HepG2 (cell line): ENCODE measurements at regions not wholly inside any gene's neighbourhood (a gene's known extent, or its start where the extent isn't known, plus 50 kb on each side); places are given as distances from the start of the nearest gene placed in this dataset.
A peak's percentile ranks its signal among the peaks of the same experiment; 100 is the strongest.

Source experiments
- ATAC-seq: fragments of 200-7000 bp; cut with Tn5 transposase; 3 replicates; pipeline ENCODE4 v1.9.1; 2020; ENCODE audit warnings: mild to moderate bottlenecking, moderate library complexity
- BruUV-seq: library from RNA; stranded (reverse); fragments of 400-500 nt; replicated peaks from 2 replicates; lab custom pipeline; 2021; lab: Mats Ljungman, UMichigan
- CTCF ChIA-PET: fragments of 300-600 bp; formaldehyde crosslinking; extraction: SDS; loops from one replicate; lab custom pipeline; 2021; ENCODE audit warnings: low total read pairs, inconsistent platforms, low intra/inter-chr PET ratio; lab: Yijun Ruan, JAX
- POLR2A ChIA-PET: fragments of 350-600 bp; sonication (Branson Sonifier 250); formaldehyde crosslinking; loops from one replicate; lab custom pipeline; 2020; ENCODE audit warnings: antibody characterized with exemption, inconsistent platforms; lab: Yijun Ruan, JAX
- DNase-seq: peaks from one replicate; pipeline ENCODE4 v3.0.0-alpha.2; 2015; ENCODE audit warnings: low spot score
- FAIRE-seq: peaks from 3 replicates; lab custom pipeline; 2011; peaks lifted over from hg19 to GRCh38; lab: Jason Lieb, UNC
- H2AFZ ChIP-seq: one replicate; pipeline ENCODE4 v1.6.1; 2011; ENCODE audit warnings: low read length, inconsistent platforms
- H3K27ac ChIP-seq: fragments of 300-600 bp; 3 replicates; pipeline ENCODE4 v1.8.0; 2011; ENCODE audit warnings: mixed run types, mild to moderate bottlenecking, mixed read lengths, low read length, inconsistent platforms; ENCODE audit not compliant: insufficient read depth; ENCODE audit errors: extremely low read length
- H3K27me3 ChIP-seq, 2 experiments: fragments of 200-600 bp in 1 of 2; 2 replicates in 1 of 2; 3 replicates in 1 of 2; pipeline versions ENCODE4 v1.6.0 to v1.8.0; 2011; ENCODE audit warnings: low read length in 2 of 2, mild to moderate bottlenecking in 2 of 2, moderate library complexity in 2 of 2, inconsistent platforms in 1 of 2; ENCODE audit not compliant: insufficient read depth in 2 of 2, control insufficient read depth in 1 of 2
- H3K36me3 ChIP-seq, 2 experiments: fragments of 200-600 bp in 1 of 2; replicated peaks in 1 of 2; 2 replicates in 1 of 2; 3 replicates in 1 of 2; pipeline versions ENCODE4 v1.5.1 to v1.8.0; 2011; ENCODE audit warnings: low read length in 2 of 2, inconsistent platforms in 1 of 2; ENCODE audit not compliant: insufficient read depth in 2 of 2, control insufficient read depth in 1 of 2
- H3K4me1 ChIP-seq: 2 replicates; pipeline ENCODE4 v1.5.1; 2012; ENCODE audit warnings: low read length, inconsistent platforms; ENCODE audit not compliant: insufficient read depth
- H3K4me2 ChIP-seq: 2 replicates; pipeline ENCODE4 v1.6.0; 2011; ENCODE audit warnings: low read depth, low read length, inconsistent platforms
- H3K4me3 ChIP-seq, 3 experiments: fragments of 200-600 bp in 1 of 3; sonication (generic), shearing (Covaris generic) in 1 of 3; replicated peaks in 1 of 3; 2 replicates each; pipeline ENCODE4 v1.5.1; 2011 to 2016; ENCODE audit warnings: low read length in 3 of 3, inconsistent platforms in 2 of 3, low read depth in 2 of 3, mild to moderate bottlenecking in 2 of 3, control low read depth in 1 of 3, mixed read lengths in 1 of 3; ENCODE audit not compliant: insufficient read depth in 1 of 3
- H3K79me2 ChIP-seq: one replicate; pipeline ENCODE4 v1.6.1; 2011; ENCODE audit warnings: low read length, inconsistent platforms; ENCODE audit not compliant: insufficient read depth
- H3K9ac ChIP-seq: 2 replicates; pipeline ENCODE4 v1.6.0; 2011; ENCODE audit warnings: mild to moderate bottlenecking, low read depth, low read length, inconsistent platforms; ENCODE audit not compliant: insufficient read depth
- H3K9me3 ChIP-seq: 2 replicates; pipeline ENCODE4 v1.5.1; 2012; ENCODE audit warnings: mild to moderate bottlenecking, low read length
- H4K20me1 ChIP-seq: 2 replicates; pipeline ENCODE4 v1.6.0; 2011; ENCODE audit warnings: inconsistent platforms, mild to moderate bottlenecking, low read length, moderate library complexity; ENCODE audit not compliant: insufficient read depth
- FOSL2 ChIP-seq: sonication (generic); formaldehyde crosslinking; IDR thresholded peaks from 2 replicates; pipeline ENCODE4 v1.4.0; 2020; ENCODE audit warnings: missing genetic modification reagents
- JDP2 ChIP-seq: sonication (generic); formaldehyde crosslinking; IDR thresholded peaks from 2 replicates; pipeline ENCODE4 v1.8.1; 2022; ENCODE audit warnings: missing genetic modification reagents, borderline replicate concordance
- MLXIP ChIP-seq: sonication (generic); formaldehyde crosslinking; IDR thresholded peaks from 2 replicates; pipeline ENCODE4 v1.9.0; 2021; ENCODE audit warnings: missing genetic modification reagents, borderline replicate concordance
- MNT ChIP-seq: fragments of 450-650 bp; IDR thresholded peaks from 2 replicates; pipeline ENCODE4 v1.6.1; 2016
- PBX2 ChIP-seq: IDR thresholded peaks from 2 replicates; pipeline ENCODE4 v1.6.1; 2016; ENCODE audit warnings: control low read depth
- PITX1 ChIP-seq: sonication (generic); formaldehyde crosslinking; IDR thresholded peaks from 2 replicates; pipeline ENCODE4 v1.5.1; 2020; ENCODE audit warnings: mild to moderate bottlenecking, missing genetic modification reagents
- REPIN1 ChIP-seq: sonication (generic); formaldehyde crosslinking; IDR thresholded peaks from 2 replicates; pipeline ENCODE4 v1.8.0; 2022; ENCODE audit warnings: missing genetic modification reagents, low read depth, mild to moderate bottlenecking, borderline replicate concordance
- ZBTB42 ChIP-seq: sonication (generic); formaldehyde crosslinking; IDR thresholded peaks from 2 replicates; pipeline ENCODE4 v1.5.0; 2020; ENCODE audit warnings: mild to moderate bottlenecking, missing genetic modification reagents
- ZFAT ChIP-seq: sonication (generic); formaldehyde crosslinking; conservative IDR thresholded peaks from 2 replicates; pipeline ENCODE4 v1.8.1; 2023; ENCODE audit warnings: missing genetic modification reagents, inconsistent platforms
- ZFP36 ChIP-seq: fragments of 150-350 bp; IDR thresholded peaks from 2 replicates; pipeline ENCODE4 v1.6.1; 2018; ENCODE audit warnings: borderline replicate concordance, low read length, low read depth; ENCODE audit not compliant: partially characterized antibody
- ZNF34 ChIP-seq: sonication (generic); formaldehyde crosslinking; IDR thresholded peaks from 2 replicates; pipeline ENCODE4 v1.4.0; 2020; ENCODE audit warnings: mild to moderate bottlenecking, missing genetic modification reagents, borderline replicate concordance
- ZNF354B ChIP-seq: sonication (generic); formaldehyde crosslinking; IDR thresholded peaks from 2 replicates; pipeline ENCODE4 v1.8.0; 2022; ENCODE audit warnings: mild to moderate bottlenecking, missing genetic modification reagents
- ZNF496 ChIP-seq: sonication (generic); formaldehyde crosslinking; IDR thresholded peaks from 2 replicates; pipeline ENCODE4 v1.8.1; 2023; ENCODE audit warnings: mild to moderate bottlenecking, moderate library complexity, missing genetic modification reagents; ENCODE audit not compliant: insufficient replicate concordance
- ZNF703 ChIP-seq: sonication (generic); formaldehyde crosslinking; IDR thresholded peaks from 2 replicates; pipeline ENCODE4 v1.5.1; 2020; ENCODE audit warnings: missing genetic modification reagents, mild to moderate bottlenecking, moderate library complexity, borderline replicate concordance
- WGBS: methylation state at CpG from one replicate; pipeline ENCODE4 v1.1.6; 2017; ENCODE audit warnings: low lambda C conversion rate; 5-methylcytosine and 5-hydroxymethylcytosine counted together
- in situ Hi-C: cut with HindIII; loops from 2 replicates; pipeline ENCODE4 v1.10.0; 2017; ENCODE audit warnings: low pct_unique_long_range_greater_than_20kb; ENCODE audit not compliant: extremely low pct_ligation_motif_present
- intact Hi-C: fragments of 100-400 bp; cut with micrococcal nuclease; formaldehyde crosslinking; loops from one replicate; pipeline ENCODE4 v1.10.0; 2022; ENCODE audit not compliant: unreplicated experiment

DNA sequence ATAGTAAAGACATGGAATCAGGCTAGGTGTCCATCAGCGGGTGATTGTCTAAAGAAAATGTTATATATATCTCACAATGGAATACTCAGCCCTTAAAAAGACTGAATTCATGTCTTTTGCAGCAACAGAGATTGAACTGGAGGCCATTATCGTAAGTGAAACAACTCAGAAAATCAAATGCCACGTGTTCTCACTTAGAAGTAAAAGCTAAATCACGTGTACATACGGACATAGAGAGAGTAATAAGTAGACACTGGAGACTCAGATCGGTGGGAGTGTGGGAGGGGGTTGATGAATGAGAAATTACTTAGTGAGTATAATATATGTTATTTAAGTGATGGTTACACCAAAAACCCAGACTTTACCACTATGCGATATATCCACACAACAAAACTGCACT lies 266.3 kb upstream of the PPFIA2 start:
- Histone ChIP-seq H3K36me3 (no peaks in the 10 kb centered on the region), H2AFZ (no peak overlapping the region), H3K4me2 (no peak overlapping the region), H3K4me1 (no peaks in the 10 kb centered on the region), H3K9ac (no peak overlapping the region), H3K27ac (no peak overlapping the region), H4K20me1 (no peaks in the 10 kb centered on the region), H3K4me3 (no peak overlapping the region), H3K9me3 (no peaks in the 10 kb centered on the region; the same call in none of the 2 replicates), H3K27me3 (no peaks in the 10 kb centered on the region)
- POLR2A ChIA-PET, result no interaction called here
- no TSS peak for BruUV-seq
- CTCF ChIA-PET, result no interaction called here
- DNase-seq (no peak), ATAC-seq (no peak)
- intact Hi-C loops (no loop called here), in situ Hi-C loops (no loop called here)
- 14% methylated on average over 7 of the region's 7 CpGs for WGBS
- TF ChIP-seq JDP2 (no peak), MNT (peak; percentile 97)
- TF ChIP-seq, all 625 proteins: peak for 1
- FAIRE-seq, result no peak
- no peaks in the 10 kb centered on the region for H3K79me2 ChIP-seq

- peaks cover 43% of the 10 kb centered on the region for H3K9me3 ChIP-seq
- H3K4me1 ChIP-seq, result no peaks in the 10 kb centered on the region
- ATAC-seq (no peak), FAIRE-seq (no peak), DNase-seq (no peak)
- H3K36me3 ChIP-seq, result no peaks in the 10 kb centered on the region
- H3K27ac ChIP-seq, result no peak overlapping the region
- no peaks in the 10 kb centered on the region for H3K79me2 ChIP-seq
- intact Hi-C loops, result loop anchor here (10.0 kb wide), 1 partner anchor 375 kb away; no protein-coding TSS in a partner anchor
- no peaks in the 10 kb centered on the region for H4K20me1 ChIP-seq
- no TSS peak for BruUV-seq
- H3K9ac ChIP-seq, result no peak overlapping the region
- H2AFZ ChIP-seq, result no peak overlapping the region
- in situ Hi-C loops, result no loop called here
- H3K4me3 ChIP-seq, result no peak overlapping the region
- POLR2A ChIA-PET, result no interaction called here
- CTCF ChIA-PET, result no interaction called here
- H3K27me3 ChIP-seq, result no peaks in the 10 kb centered on the region
- H3K4me2 ChIP-seq, result no peak overlapping the region
- no peak for TF ChIP-seq MLXIP (CRISPR knock-in tag)
- no peak for TF ChIP-seq ZNF34 (CRISPR knock-in tag)
- no peak for TF ChIP-seq PITX1 (CRISPR knock-in tag)
- TF ChIP-seq FOSL2 (CRISPR knock-in tag), result no peak
- TF ChIP-seq PBX2 (CRISPR knock-in tag), result no peak
- TF ChIP-seq ZNF354B (CRISPR knock-in tag), result no peak
- TF ChIP-seq ZNF496 (CRISPR knock-in tag), result no peak
- no peak for TF ChIP-seq ZFP36
- TF ChIP-seq ZNF703 (CRISPR knock-in tag), result no peak
- TF ChIP-seq ZFAT (CRISPR knock-in tag), result no peak
- no peak for TF ChIP-seq REPIN1 (CRISPR knock-in tag)
- TF ChIP-seq ZBTB42, result no peak
Observed at GRCh38 chr12:82019533-82019932, 260.4 kb upstream of the PPFIA2 start.
